A549 (cell line): ENCODE measurements at regions not wholly inside any gene's neighbourhood (a gene's known extent, or its start where the extent isn't known, plus 50 kb on each side); places are given as distances from the start of the nearest gene placed in this dataset.

Source experiments
- CEBPB ChIP-seq, 2 experiments: fragments of >200 bp in 1 of 2; sonication (Bioruptor Twin) in 1 of 2; formaldehyde crosslinking in 1 of 2; IDR thresholded peaks; 2 replicates each; pipeline ENCODE4 v1.6.1; 2012 to 2016
- ESRRA ChIP-seq: fragments of 150-350 bp; IDR thresholded peaks from 2 replicates; pipeline ENCODE4 v1.6.1; 2014; ENCODE audit warnings: mild to moderate bottlenecking, low read length, borderline replicate concordance
- NPAS2 ChIP-seq: fragments of 250-450 bp; sonication (Bioruptor Pico); IDR thresholded peaks from 2 replicates; pipeline ENCODE4 v1.8.0; 2022; ENCODE audit warnings: mild to moderate bottlenecking, moderate library complexity, borderline replicate concordance
- POLR2A ChIP-seq: IDR thresholded peaks from 2 replicates; pipeline ENCODE4 v1.6.1; 2012; ENCODE audit warnings: mild to moderate bottlenecking, low read length
- RAD21 ChIP-seq, 2 experiments: fragments of >200 bp in 1 of 2; sonication (Bioruptor Twin) in 1 of 2; formaldehyde crosslinking in 1 of 2; IDR thresholded peaks in 1 of 2; conservative IDR thresholded peaks in 1 of 2; 2 replicates in 1 of 2; 3 replicates in 1 of 2; pipeline ENCODE4 v1.6.1; 2012 to 2018; ENCODE audit warnings: inconsistent platforms in 1 of 2
- SMC3 ChIP-seq: fragments of >200 bp; sonication (Bioruptor Twin); formaldehyde crosslinking; IDR thresholded peaks from 3 replicates; pipeline ENCODE4 v1.6.1; 2018; ENCODE audit warnings: inconsistent platforms
- TF ChIP-seq, protein P1 (sequence below): fragments of >200 bp; sonication (Bioruptor Twin); formaldehyde crosslinking; IDR thresholded peaks from 3 replicates; pipeline ENCODE4 v1.5.1; 2016

DNA sequence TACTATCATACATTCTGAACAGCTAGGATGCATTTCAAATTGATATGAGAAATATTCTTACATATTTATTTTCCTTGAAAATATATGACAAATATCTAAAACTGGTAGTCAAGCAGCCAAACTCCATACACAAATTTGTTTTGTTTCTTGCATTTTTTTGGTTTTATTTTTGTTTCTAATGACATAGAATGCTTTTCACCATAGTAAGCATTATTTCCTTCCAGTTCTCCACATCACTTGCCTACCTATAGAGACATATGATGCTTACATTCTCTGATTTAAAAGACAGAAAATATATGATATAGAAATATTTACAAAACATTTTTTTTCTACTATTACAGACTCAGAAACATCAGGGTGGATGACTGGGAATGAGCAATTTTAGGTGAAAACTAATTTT, 726.4 kb upstream of the ADGRL4 start:
- no peak for TF ChIP-seq ESRRA
- TF ChIP-seq, protein P1, sequence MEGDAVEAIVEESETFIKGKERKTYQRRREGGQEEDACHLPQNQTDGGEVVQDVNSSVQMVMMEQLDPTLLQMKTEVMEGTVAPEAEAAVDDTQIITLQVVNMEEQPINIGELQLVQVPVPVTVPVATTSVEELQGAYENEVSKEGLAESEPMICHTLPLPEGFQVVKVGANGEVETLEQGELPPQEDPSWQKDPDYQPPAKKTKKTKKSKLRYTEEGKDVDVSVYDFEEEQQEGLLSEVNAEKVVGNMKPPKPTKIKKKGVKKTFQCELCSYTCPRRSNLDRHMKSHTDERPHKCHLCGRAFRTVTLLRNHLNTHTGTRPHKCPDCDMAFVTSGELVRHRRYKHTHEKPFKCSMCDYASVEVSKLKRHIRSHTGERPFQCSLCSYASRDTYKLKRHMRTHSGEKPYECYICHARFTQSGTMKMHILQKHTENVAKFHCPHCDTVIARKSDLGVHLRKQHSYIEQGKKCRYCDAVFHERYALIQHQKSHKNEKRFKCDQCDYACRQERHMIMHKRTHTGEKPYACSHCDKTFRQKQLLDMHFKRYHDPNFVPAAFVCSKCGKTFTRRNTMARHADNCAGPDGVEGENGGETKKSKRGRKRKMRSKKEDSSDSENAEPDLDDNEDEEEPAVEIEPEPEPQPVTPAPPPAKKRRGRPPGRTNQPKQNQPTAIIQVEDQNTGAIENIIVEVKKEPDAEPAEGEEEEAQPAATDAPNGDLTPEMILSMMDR: no peak
- TF ChIP-seq RAD21 (conservative IDR thresholded peaks at IDR 0.05 in 1 of 2, IDR thresholded peaks at IDR 0.05 in 1 of 2): no peak
- TF ChIP-seq CEBPB (IDR thresholded peaks at IDR 0.05): no peak
- no peak for TF ChIP-seq POLR2A
- TF ChIP-seq SMC3: no peak
- no peak for TF ChIP-seq NPAS2 (CRISPR knock-in tag)
